ENCODE measurements at regions not wholly inside any gene's neighbourhood (a gene's known extent, or its start where the extent isn't known, plus 50 kb on each side); places are given as distances from the start of the nearest gene placed in this dataset.
"Not testable (repeated sequence)": the region's sequence is repeated elsewhere in the genome, so short reads cannot be mapped to it uniquely, and the experiment has no call there.

- TF ChIP-seq USF2 (IDR thresholded peaks at IDR 0.05; ENCODE audit: borderline replicate concordance, low read depth, low read length): no peak
- TF ChIP-seq ELF1 (IDR thresholded peaks at IDR 0.05): no peak
- no peak for TF ChIP-seq JUND (IDR thresholded peaks at IDR 0.05)
- ChIA-PET CTCF (interaction anchor here (2.9 kb wide), 1 partner anchor 20 kb away, joined by 11 read pairs; no protein-coding TSS in a partner anchor), POLR2A (interaction anchor here (0.5 kb wide), 1 partner anchor 60 kb away, joined by 3 read pairs; no protein-coding TSS in a partner anchor)
- H3K4me3 ChIP-seq (ENCODE audit: low read depth in 2 of 2, low read length in 1 of 2): no peak overlapping the region
- H3K27me3 ChIP-seq (ENCODE audit: insufficient read depth): no peaks in the 10 kb centered on the region
- H3K27ac ChIP-seq (ENCODE audit: low read depth in 2 of 2, low read length in 1 of 2): no peak overlapping the region
- H3K9ac ChIP-seq: no peak overlapping the region
- H3F3A ChIP-seq (replicated peaks; ENCODE audit: insufficient read depth): no peaks in the 10 kb centered on the region
- H3K4me2 ChIP-seq: no peak overlapping the region
- H3K9me2 ChIP-seq: no peaks in the 10 kb centered on the region
- no peaks in the 10 kb centered on the region for H3K79me2 ChIP-seq (ENCODE audit: insufficient read depth)
- DNase-seq: no peak
- H3K4me1 ChIP-seq (ENCODE audit: control insufficient read depth in 1 of 2, insufficient read depth in 2 of 2, low read depth in 1 of 2, low read length in 1 of 2): peaks cover 0 to 2% of the 10 kb centered on the region in 2 experiments; a peak in 1 of 4 replicates
- H3K9me3 ChIP-seq: no peaks in the 10 kb centered on the region
- no peaks in the 10 kb centered on the region for H3K36me3 ChIP-seq (replicated peaks in 1 of 2; ENCODE audit: control insufficient read depth in 1 of 2, insufficient read depth in 2 of 2, low read length in 1 of 2)
- 53% methylated on average over 6 of the region's 6 CpGs for WGBS (ENCODE audit: low lambda C conversion rate)
- H2AFZ ChIP-seq (ENCODE audit: low read depth): no peak overlapping the region
- H4K20me1 ChIP-seq (ENCODE audit: insufficient read depth): no peaks in the 10 kb centered on the region
Measured at GRCh38 chr13:102536196-102536595, 60.6 kb upstream of the TPP2 start.

GRCh38 chr13:102530751-102531150 is 66.0 kb upstream of the TPP2 start:
- no peak for DNase-seq
- ChIA-PET CTCF (no interaction called here), POLR2A (no interaction called here)
- Histone ChIP-seq H2AFZ (ENCODE audit: low read depth) (no peak overlapping the region), H3K4me3 (ENCODE audit: low read depth in 2 of 2, low read length in 1 of 2) (no peak overlapping the region), H3F3A (replicated peaks; ENCODE audit: insufficient read depth) (no peaks in the 10 kb centered on the region), H3K27me3 (ENCODE audit: insufficient read depth) (no peaks in the 10 kb centered on the region), H3K9me3 (no peaks in the 10 kb centered on the region), H3K9me2 (no peaks in the 10 kb centered on the region), H3K36me3 (replicated peaks in 1 of 2; ENCODE audit: control insufficient read depth in 1 of 2, insufficient read depth in 2 of 2, low read length in 1 of 2) (no peaks in the 10 kb centered on the region), H3K27ac (ENCODE audit: low read depth in 2 of 2, low read length in 1 of 2) (no peak overlapping the region), H3K79me2 (ENCODE audit: insufficient read depth) (no peaks in the 10 kb centered on the region), H3K9ac (no peak overlapping the region), H3K4me2 (no peak overlapping the region), H4K20me1 (ENCODE audit: insufficient read depth) (no peaks in the 10 kb centered on the region), H3K4me1 (ENCODE audit: control insufficient read depth in 1 of 2, insufficient read depth in 2 of 2, low read depth in 1 of 2, low read length in 1 of 2) (no peaks in the 10 kb centered on the region; a peak in 1 of 4 replicates)
- 69% methylated on average over 2 of the region's 2 CpGs for WGBS (ENCODE audit: low lambda C conversion rate)
- TF ChIP-seq EP300 (IDR thresholded peaks at IDR 0.05; ENCODE audit: borderline replicate concordance in 1 of 2, low read depth in 1 of 2, low read length in 1 of 2) (no peak), MEF2A (IDR thresholded peaks at IDR 0.05; ENCODE audit: borderline replicate concordance, low read depth) (no peak), POLR2AphosphoS5 (IDR thresholded peaks at IDR 0.05; ENCODE audit: low read depth, low read length) (no peak), MXI1 (IDR thresholded peaks at IDR 0.05; ENCODE audit: low read depth, low read length) (no peak), ZBTB33 (IDR thresholded peaks at IDR 0.05; ENCODE audit: borderline replicate concordance, low read depth) (no peak), RXRA (IDR thresholded peaks at IDR 0.05; ENCODE audit: borderline replicate concordance, low read depth) (no peak), TEAD4 (IDR thresholded peaks at IDR 0.05; ENCODE audit: borderline replicate concordance, insufficient read depth) (no peak), REST (IDR thresholded peaks at IDR 0.05; ENCODE audit: low read depth, low read length) (no peak), PBX3 (IDR thresholded peaks at IDR 0.05) (no peak), EZH2phosphoT487 (IDR thresholded peaks at IDR 0.05; ENCODE audit: borderline replicate concordance, low read depth) (no peak), YY1 (IDR thresholded peaks at IDR 0.05; ENCODE audit: low read depth) (no peak), FOXM1 (IDR thresholded peaks at IDR 0.05; ENCODE audit: low read depth) (no peak), ELF1 (IDR thresholded peaks at IDR 0.05) (no peak), NFIC (IDR thresholded peaks at IDR 0.05; ENCODE audit: borderline replicate concordance) (no peak), RAD21 (IDR thresholded peaks at IDR 0.05; ENCODE audit: low read length) (no peak)

- H3K9me2 ChIP-seq; POLR2A ChIA-PET; DNase-seq; H3K79me2 ChIP-seq (ENCODE audit: insufficient read depth); H3K4me2 ChIP-seq; H3K36me3 ChIP-seq (replicated peaks in 1 of 2; ENCODE audit: control insufficient read depth in 1 of 2, insufficient read depth in 2 of 2, low read length in 1 of 2); H3K9ac ChIP-seq; H3K9me3 ChIP-seq; H3K4me3 ChIP-seq (ENCODE audit: low read depth in 2 of 2, low read length in 1 of 2); H3K27me3 ChIP-seq (ENCODE audit: insufficient read depth); H2AFZ ChIP-seq (ENCODE audit: low read depth); H3F3A ChIP-seq (replicated peaks; ENCODE audit: insufficient read depth); H3K27ac ChIP-seq (ENCODE audit: low read depth in 2 of 2, low read length in 1 of 2); CTCF ChIA-PET; H4K20me1 ChIP-seq (ENCODE audit: insufficient read depth); H3K4me1 ChIP-seq (ENCODE audit: control insufficient read depth in 1 of 2, insufficient read depth in 2 of 2, low read depth in 1 of 2, low read length in 1 of 2): not testable (repeated sequence)
- 67% methylated on average over 4 of the region's 8 CpGs for WGBS (ENCODE audit: low lambda C conversion rate)
Measured at GRCh38 chr13:102522251-102522650, 74.5 kb upstream of the TPP2 start.
